ENCODE measurements at regions not wholly inside any gene's neighbourhood (a gene's known extent, or its start where the extent isn't known, plus 50 kb on each side); places are given as distances from the start of the nearest gene placed in this dataset.

GRCh38 chr2:155696571-155696970 is 636.0 kb downstream of the NR4A2 start:
- TF ChIP-seq CTCF (IDR thresholded peaks at IDR 0.05), result no peak
- no peak for TF ChIP-seq POLR2A (IDR thresholded peaks at IDR 0.05)

Data from right lobe of liver (tissue), 4 donors.